ENCODE measurements at regions not wholly inside any gene's neighbourhood (a gene's known extent, or its start where the extent isn't known, plus 50 kb on each side); places are given as distances from the start of the nearest gene placed in this dataset.

DNA sequence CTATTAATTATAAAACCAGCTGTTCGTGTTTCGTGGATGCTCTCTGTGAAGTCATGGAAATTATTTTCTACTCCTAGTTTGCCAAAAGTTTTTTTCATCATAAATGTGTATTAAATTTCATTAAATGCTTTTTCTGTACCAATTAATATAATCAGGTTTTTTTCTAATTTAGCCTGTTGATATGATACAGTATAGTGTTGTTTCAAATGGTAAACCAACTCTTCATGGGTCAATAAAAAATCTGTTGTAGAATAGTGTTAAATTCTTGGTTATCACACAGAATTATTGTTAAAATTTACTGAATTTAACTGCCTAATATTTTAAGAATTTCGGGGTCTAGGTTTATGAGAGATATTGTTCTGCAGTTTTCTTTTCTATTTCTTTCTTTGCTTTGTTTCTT, 505.9 kb upstream of the MANEA start:
- Histone ChIP-seq H3K36me3 (ENCODE audit: control insufficient read depth, insufficient read depth, low read length) (no peaks in the 10 kb centered on the region), H3K9me3 (ENCODE audit: control insufficient read depth, insufficient read depth, low read depth, low read length) (no peaks in the 10 kb centered on the region), H3K27me3 (ENCODE audit: control insufficient read depth, insufficient read depth, low read length) (no peaks in the 10 kb centered on the region), H3K4me1 (ENCODE audit: control insufficient read depth, extremely low read depth, insufficient read depth, low read length) (no peaks in the 10 kb centered on the region), H3K27ac (ENCODE audit: insufficient read depth, low read length) (no peak overlapping the region), H4K20me1 (ENCODE audit: control insufficient read depth, extremely low read depth, insufficient read depth, low read length) (no peaks in the 10 kb centered on the region), H2AFZ (ENCODE audit: low read length) (no peak overlapping the region), H3K4me2 (ENCODE audit: extremely low read depth, insufficient read depth, low read length) (no peak overlapping the region), H3K9ac (ENCODE audit: insufficient read depth, low read length) (no peak overlapping the region), H3K4me3 (replicated peaks in 1 of 4; ENCODE audit: control extremely low read depth in 1 of 4, insufficient read depth in 1 of 4, low read depth in 3 of 4, low read length in 4 of 4) (no peak overlapping the region), H3K79me2 (ENCODE audit: control insufficient read depth, insufficient read depth, low read length) (no peaks in the 10 kb centered on the region)
- DNase-seq (ENCODE audit: low read depth in 2 of 2) = no peak
- TF ChIP-seq, protein P1, sequence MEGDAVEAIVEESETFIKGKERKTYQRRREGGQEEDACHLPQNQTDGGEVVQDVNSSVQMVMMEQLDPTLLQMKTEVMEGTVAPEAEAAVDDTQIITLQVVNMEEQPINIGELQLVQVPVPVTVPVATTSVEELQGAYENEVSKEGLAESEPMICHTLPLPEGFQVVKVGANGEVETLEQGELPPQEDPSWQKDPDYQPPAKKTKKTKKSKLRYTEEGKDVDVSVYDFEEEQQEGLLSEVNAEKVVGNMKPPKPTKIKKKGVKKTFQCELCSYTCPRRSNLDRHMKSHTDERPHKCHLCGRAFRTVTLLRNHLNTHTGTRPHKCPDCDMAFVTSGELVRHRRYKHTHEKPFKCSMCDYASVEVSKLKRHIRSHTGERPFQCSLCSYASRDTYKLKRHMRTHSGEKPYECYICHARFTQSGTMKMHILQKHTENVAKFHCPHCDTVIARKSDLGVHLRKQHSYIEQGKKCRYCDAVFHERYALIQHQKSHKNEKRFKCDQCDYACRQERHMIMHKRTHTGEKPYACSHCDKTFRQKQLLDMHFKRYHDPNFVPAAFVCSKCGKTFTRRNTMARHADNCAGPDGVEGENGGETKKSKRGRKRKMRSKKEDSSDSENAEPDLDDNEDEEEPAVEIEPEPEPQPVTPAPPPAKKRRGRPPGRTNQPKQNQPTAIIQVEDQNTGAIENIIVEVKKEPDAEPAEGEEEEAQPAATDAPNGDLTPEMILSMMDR (conservative IDR thresholded peaks at IDR 0.05 in 1 of 2, IDR thresholded peaks at IDR 0.05 in 1 of 2; ENCODE audit: low read depth in 1 of 2, low read length in 2 of 2) = no peak
- TF ChIP-seq EZH2 (IDR thresholded peaks at IDR 0.05; ENCODE audit: low read length, missing control alignments) = no peak

DNA sequence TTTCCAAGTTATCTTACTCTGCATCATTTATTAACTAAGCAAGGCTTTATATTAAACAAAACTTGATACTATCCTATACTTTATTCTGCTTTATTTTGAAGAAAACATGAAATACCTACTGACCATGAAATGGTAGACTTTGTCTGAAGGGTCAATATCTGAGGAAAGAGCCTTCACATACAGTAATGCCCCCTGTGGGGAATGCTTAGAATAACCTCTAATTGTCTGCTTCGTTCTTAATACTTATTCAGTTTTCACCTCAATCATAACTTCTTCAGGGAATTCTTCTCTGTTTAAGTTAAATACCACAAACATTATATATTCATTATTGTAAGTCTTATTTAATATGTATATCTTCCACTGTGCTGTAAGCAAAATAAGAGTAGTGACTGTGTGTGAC, 498.9 kb upstream of the MANEA start:
- TF ChIP-seq, protein P1 (conservative IDR thresholded peaks at IDR 0.05 in 1 of 2, IDR thresholded peaks at IDR 0.05 in 1 of 2; ENCODE audit: low read depth in 1 of 2, low read length in 2 of 2) = no peak
- no peak for TF ChIP-seq EZH2 (IDR thresholded peaks at IDR 0.05; ENCODE audit: low read length, missing control alignments)
- Histone ChIP-seq H3K27me3 (ENCODE audit: control insufficient read depth, insufficient read depth, low read length) (no peaks in the 10 kb centered on the region), H3K9me3 (ENCODE audit: control insufficient read depth, insufficient read depth, low read depth, low read length) (no peaks in the 10 kb centered on the region), H3K79me2 (ENCODE audit: control insufficient read depth, insufficient read depth, low read length) (no peaks in the 10 kb centered on the region), H4K20me1 (ENCODE audit: control insufficient read depth, extremely low read depth, insufficient read depth, low read length) (no peaks in the 10 kb centered on the region), H3K36me3 (ENCODE audit: control insufficient read depth, insufficient read depth, low read length) (no peaks in the 10 kb centered on the region), H3K4me1 (ENCODE audit: control insufficient read depth, extremely low read depth, insufficient read depth, low read length) (no peaks in the 10 kb centered on the region), H3K9ac (ENCODE audit: insufficient read depth, low read length) (no peak overlapping the region), H3K27ac (ENCODE audit: insufficient read depth, low read length) (no peak overlapping the region), H3K4me3 (replicated peaks in 1 of 4; ENCODE audit: control extremely low read depth in 1 of 4, insufficient read depth in 1 of 4, low read depth in 3 of 4, low read length in 4 of 4) (no peak overlapping the region), H2AFZ (ENCODE audit: low read length) (no peak overlapping the region), H3K4me2 (ENCODE audit: extremely low read depth, insufficient read depth, low read length) (no peak overlapping the region)
- DNase-seq (ENCODE audit: low read depth in 2 of 2) = no peak

DNA sequence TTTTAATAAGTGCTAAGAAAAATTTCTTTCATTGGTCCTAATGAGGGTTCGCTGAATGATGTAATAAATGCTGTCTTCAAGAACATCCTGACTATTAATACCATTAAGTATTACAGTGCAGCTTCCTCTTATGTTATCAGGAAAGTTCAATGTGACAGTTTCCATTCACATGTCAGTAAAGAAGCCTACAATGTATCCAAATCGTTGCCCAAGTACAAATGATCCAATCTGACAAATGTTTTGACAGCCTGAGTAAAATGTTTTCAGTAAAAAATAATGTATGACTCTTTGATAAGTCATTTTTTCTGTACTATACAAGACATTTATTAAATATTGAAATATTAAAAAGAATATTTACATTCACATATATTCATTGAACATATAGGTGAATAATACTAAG, 496.1 kb upstream of the MANEA start:
- Histone ChIP-seq H3K27me3 (ENCODE audit: control insufficient read depth, insufficient read depth, low read length) (no peaks in the 10 kb centered on the region), H3K36me3 (ENCODE audit: control insufficient read depth, insufficient read depth, low read length) (no peaks in the 10 kb centered on the region), H3K9ac (ENCODE audit: insufficient read depth, low read length) (no peak overlapping the region), H3K4me2 (ENCODE audit: extremely low read depth, insufficient read depth, low read length) (no peak overlapping the region), H3K4me3 (replicated peaks in 1 of 4; ENCODE audit: control extremely low read depth in 1 of 4, insufficient read depth in 1 of 4, low read depth in 3 of 4, low read length in 4 of 4) (no peak overlapping the region), H3K4me1 (ENCODE audit: control insufficient read depth, extremely low read depth, insufficient read depth, low read length) (no peaks in the 10 kb centered on the region), H4K20me1 (ENCODE audit: control insufficient read depth, extremely low read depth, insufficient read depth, low read length) (no peaks in the 10 kb centered on the region), H3K79me2 (ENCODE audit: control insufficient read depth, insufficient read depth, low read length) (no peaks in the 10 kb centered on the region), H3K27ac (ENCODE audit: insufficient read depth, low read length) (no peak overlapping the region), H3K9me3 (ENCODE audit: control insufficient read depth, insufficient read depth, low read depth, low read length) (no peaks in the 10 kb centered on the region), H2AFZ (ENCODE audit: low read length) (no peak overlapping the region)
- TF ChIP-seq, protein P1 (conservative IDR thresholded peaks at IDR 0.05 in 1 of 2, IDR thresholded peaks at IDR 0.05 in 1 of 2; ENCODE audit: low read depth in 1 of 2, low read length in 2 of 2) = no peak
- no peak for TF ChIP-seq EZH2 (IDR thresholded peaks at IDR 0.05; ENCODE audit: low read length, missing control alignments)
- DNase-seq (ENCODE audit: low read depth in 2 of 2) = no peak
